Upper lobe of left lung (tissue), 6 donors: ENCODE measurements at regions not wholly inside any gene's neighbourhood (a gene's known extent, or its start where the extent isn't known, plus 50 kb on each side); places are given as distances from the start of the nearest gene placed in this dataset.

Experiments
- ATAC-seq, 2 donors: fragments of 200-7000 bp; cut with Tn5 transposase; one replicate each; pipeline ENCODE4 v1.9.1; 2022; ENCODE audit warnings: mild to moderate bottlenecking in 2 of 2, moderate library complexity in 2 of 2; ENCODE audit not compliant: low FRiP score in 2 of 2
- DNase-seq, 2 donors: peaks; one replicate each; pipeline ENCODE4 v3.0.0-alpha.2; 2019 to 2020
- H3K27ac ChIP-seq, 4 donors: fragments of 200-600 bp; sonication (generic); one replicate each; pipeline ENCODE4 v1.5.1; 2016 to 2019
- H3K27me3 ChIP-seq, 4 donors: fragments of 200-600 bp; sonication (generic); one replicate each; pipeline ENCODE4 v1.5.1; 2017 to 2019
- H3K36me3 ChIP-seq, 4 donors: fragments of 200-600 bp; sonication (generic); one replicate each; pipeline ENCODE4 v1.5.1; 2016 to 2019
- H3K4me1 ChIP-seq, 4 donors: fragments of 200-600 bp; sonication (generic); one replicate each; pipeline ENCODE4 v1.5.1; 2018 to 2019
- H3K4me3 ChIP-seq, 4 donors: fragments of 200-600 bp; sonication (generic); one replicate each; pipeline ENCODE4 v1.5.1; 2017 to 2019; ENCODE audit warnings: mild to moderate bottlenecking in 2 of 4, moderate library complexity in 1 of 4
- H3K9me3 ChIP-seq, 4 donors: fragments of 200-600 bp; sonication (generic); one replicate each; pipeline ENCODE4 v1.5.1; 2018 to 2019
- EP300 ChIP-seq, 4 donors: sonication (generic); formaldehyde crosslinking; IDR thresholded peaks; one replicate each; pipeline ENCODE4 v1.5.1; 2017; ENCODE audit warnings: antibody characterized with exemption in 4 of 4, control low read depth in 2 of 4
- POLR2A ChIP-seq, 4 donors: fragments of 450-650 bp; IDR thresholded peaks; one replicate each; pipeline ENCODE4 v1.5.1; 2016 to 2017; ENCODE audit warnings: antibody characterized with exemption in 4 of 4, mild to moderate bottlenecking in 2 of 4
- POLR2AphosphoS5 ChIP-seq, 2 donors: sonication (generic); formaldehyde crosslinking; IDR thresholded peaks; one replicate each; pipeline ENCODE4 v1.5.1; 2017; ENCODE audit warnings: antibody characterized with exemption in 2 of 2
- WGBS, 2 donors: methylation state at CpG; one replicate each; pipeline ENCODE4 v1.1.5; 2017 to 2018; 5-methylcytosine and 5-hydroxymethylcytosine counted together
- TF ChIP-seq, protein P1 (sequence below), 6 experiments: fragments of 450-650 bp in 4 of 6; fragments of 200-600 bp in 2 of 6; sonication (generic) in 2 of 6; IDR thresholded peaks; one replicate each; pipeline ENCODE4 v1.5.1; 2016 to 2019; ENCODE audit warnings: antibody characterized with exemption in 6 of 6
- donor health status: DM: no; HTN: no; CAD: no; lungs with moderate emphysema.
- donor health status: DM: no; HTN: yes; CAD: no; lungs with severe emphysema.

- DNase-seq (no peak), ATAC-seq (no peak)
Observed at GRCh38 chr2:163836167-163836566, 100.4 kb upstream of the FIGN start.

DNA sequence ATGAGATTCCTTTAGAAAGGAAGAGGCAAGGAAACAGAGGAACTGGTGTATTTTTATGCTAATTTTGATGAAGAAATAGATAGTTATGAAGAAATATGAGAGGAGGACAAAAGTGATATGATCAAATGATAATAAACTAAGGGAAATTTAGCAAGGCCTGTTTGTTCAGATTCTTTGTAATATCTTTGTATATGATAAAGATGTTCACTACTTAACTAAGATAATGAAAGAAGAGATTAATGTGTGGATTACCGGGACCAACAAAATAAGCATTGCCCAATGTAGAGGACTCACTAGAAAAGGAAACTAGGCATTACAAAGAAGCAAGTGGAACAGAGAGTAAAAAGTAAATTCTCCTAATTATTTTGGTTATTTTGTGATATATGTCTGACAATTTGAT, 99.0 kb upstream of the FIGN start:
- H3K27ac ChIP-seq: no peak overlapping the region
- no peaks in the 10 kb centered on the region for H3K4me1 ChIP-seq
- ATAC-seq: no peak
- no peaks in the 10 kb centered on the region for H3K36me3 ChIP-seq
- no peak overlapping the region for H3K4me3 ChIP-seq
- H3K27me3 ChIP-seq: no peaks in the 10 kb centered on the region
- DNase-seq: no peak
- 89 to 94% methylated on average over 1 of the region's 1 CpG for WGBS, 2 donors
- no peaks in the 10 kb centered on the region for H3K9me3 ChIP-seq
- TF ChIP-seq POLR2AphosphoS5 (IDR thresholded peaks at IDR 0.05) (no peak), POLR2A (IDR thresholded peaks at IDR 0.05) (no peak), EP300 (IDR thresholded peaks at IDR 0.05) (no peak)
- TF ChIP-seq, protein P1, sequence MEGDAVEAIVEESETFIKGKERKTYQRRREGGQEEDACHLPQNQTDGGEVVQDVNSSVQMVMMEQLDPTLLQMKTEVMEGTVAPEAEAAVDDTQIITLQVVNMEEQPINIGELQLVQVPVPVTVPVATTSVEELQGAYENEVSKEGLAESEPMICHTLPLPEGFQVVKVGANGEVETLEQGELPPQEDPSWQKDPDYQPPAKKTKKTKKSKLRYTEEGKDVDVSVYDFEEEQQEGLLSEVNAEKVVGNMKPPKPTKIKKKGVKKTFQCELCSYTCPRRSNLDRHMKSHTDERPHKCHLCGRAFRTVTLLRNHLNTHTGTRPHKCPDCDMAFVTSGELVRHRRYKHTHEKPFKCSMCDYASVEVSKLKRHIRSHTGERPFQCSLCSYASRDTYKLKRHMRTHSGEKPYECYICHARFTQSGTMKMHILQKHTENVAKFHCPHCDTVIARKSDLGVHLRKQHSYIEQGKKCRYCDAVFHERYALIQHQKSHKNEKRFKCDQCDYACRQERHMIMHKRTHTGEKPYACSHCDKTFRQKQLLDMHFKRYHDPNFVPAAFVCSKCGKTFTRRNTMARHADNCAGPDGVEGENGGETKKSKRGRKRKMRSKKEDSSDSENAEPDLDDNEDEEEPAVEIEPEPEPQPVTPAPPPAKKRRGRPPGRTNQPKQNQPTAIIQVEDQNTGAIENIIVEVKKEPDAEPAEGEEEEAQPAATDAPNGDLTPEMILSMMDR (IDR thresholded peaks at IDR 0.05): no peak

More at GRCh38 chr2:163836167-163836566, 100.4 kb upstream of the FIGN start:
- no peak for TF ChIP-seq POLR2AphosphoS5 (IDR thresholded peaks at IDR 0.05)
- TF ChIP-seq, protein P1 (IDR thresholded peaks at IDR 0.05): no peak
- Histone ChIP-seq H3K36me3 (no peaks in the 10 kb centered on the region), H3K27me3 (no peaks in the 10 kb centered on the region), H3K4me3 (no peak overlapping the region), H3K27ac (no peak overlapping the region), H3K4me1 (no peaks in the 10 kb centered on the region), H3K9me3 (no peaks in the 10 kb centered on the region)

GRCh38 chr2:163834221-163834620, 98.4 kb upstream of the FIGN start:
- no peaks in the 10 kb centered on the region for H3K4me1 ChIP-seq
- H3K27me3 ChIP-seq: no peaks in the 10 kb centered on the region
- DNase-seq: no peak

DNA sequence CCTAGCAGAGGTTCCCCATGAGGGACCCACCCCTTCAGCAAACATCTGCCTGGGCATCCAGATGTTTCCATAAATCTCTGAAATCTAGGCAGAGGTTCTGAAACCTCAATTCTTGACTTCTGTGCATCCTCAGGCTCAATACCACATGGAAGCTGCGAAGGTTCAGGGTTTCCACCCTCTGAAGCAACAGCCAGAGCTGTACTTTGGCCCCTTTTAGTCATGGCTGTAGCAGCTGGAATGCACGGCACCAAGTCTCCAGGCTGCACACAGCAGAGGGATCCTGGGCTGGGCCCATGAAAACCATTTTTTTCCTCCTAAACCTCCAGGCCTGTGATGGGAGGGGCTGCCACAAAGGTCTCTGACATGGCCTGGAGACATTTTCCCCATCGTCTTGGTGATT, 93.0 kb upstream of the FIGN start:
- Histone ChIP-seq H3K27me3 (no peaks in the 10 kb centered on the region), H3K4me3 (no peak overlapping the region), H3K4me1 (no peaks in the 10 kb centered on the region), H3K36me3 (no peaks in the 10 kb centered on the region), H3K27ac (no peak overlapping the region), H3K9me3 (no peaks in the 10 kb centered on the region)
- no peak for ATAC-seq
- TF ChIP-seq, protein P1 (IDR thresholded peaks at IDR 0.05): no peak
- TF ChIP-seq EP300 (IDR thresholded peaks at IDR 0.05) (no peak), POLR2AphosphoS5 (IDR thresholded peaks at IDR 0.05) (no peak)
- WGBS, 2 donors: 54 to 75% methylated on average over 2 to 3 of the region's 3 CpGs
- DNase-seq: no peak

More at GRCh38 chr2:163834221-163834620, 98.4 kb upstream of the FIGN start:
- TF ChIP-seq POLR2AphosphoS5 (IDR thresholded peaks at IDR 0.05) (no peak), POLR2A (IDR thresholded peaks at IDR 0.05) (no peak), EP300 (IDR thresholded peaks at IDR 0.05) (no peak)
- TF ChIP-seq, protein P1 (IDR thresholded peaks at IDR 0.05): no peak
- Histone ChIP-seq H3K9me3 (no peaks in the 10 kb centered on the region), H3K4me3 (no peak overlapping the region), H3K36me3 (no peaks in the 10 kb centered on the region), H3K27ac (no peak overlapping the region)
- ATAC-seq: no peak

- TF ChIP-seq, protein P1 (IDR thresholded peaks at IDR 0.05): no peak
- TF ChIP-seq EP300 (IDR thresholded peaks at IDR 0.05): no peak
- no peak for TF ChIP-seq POLR2A (IDR thresholded peaks at IDR 0.05)
- TF ChIP-seq POLR2AphosphoS5 (IDR thresholded peaks at IDR 0.05): no peak
- no peak for DNase-seq
- no peak overlapping the region for H3K27ac ChIP-seq
- no peaks in the 10 kb centered on the region for H3K27me3 ChIP-seq
- H3K36me3 ChIP-seq: no peaks in the 10 kb centered on the region
- no peaks in the 10 kb centered on the region for H3K4me1 ChIP-seq
- ATAC-seq: no peak
- no peak overlapping the region for H3K4me3 ChIP-seq
- H3K9me3 ChIP-seq: peaks cover 0 to 6% (median 0%) of the 10 kb centered on the region in 4 donors
Observed at GRCh38 chr2:163822033-163822432, 86.2 kb upstream of the FIGN start.
